ENCODE measurements at regions not wholly inside any gene's neighbourhood (a gene's known extent, or its start where the extent isn't known, plus 50 kb on each side); places are given as distances from the start of the nearest gene placed in this dataset.

DNA sequence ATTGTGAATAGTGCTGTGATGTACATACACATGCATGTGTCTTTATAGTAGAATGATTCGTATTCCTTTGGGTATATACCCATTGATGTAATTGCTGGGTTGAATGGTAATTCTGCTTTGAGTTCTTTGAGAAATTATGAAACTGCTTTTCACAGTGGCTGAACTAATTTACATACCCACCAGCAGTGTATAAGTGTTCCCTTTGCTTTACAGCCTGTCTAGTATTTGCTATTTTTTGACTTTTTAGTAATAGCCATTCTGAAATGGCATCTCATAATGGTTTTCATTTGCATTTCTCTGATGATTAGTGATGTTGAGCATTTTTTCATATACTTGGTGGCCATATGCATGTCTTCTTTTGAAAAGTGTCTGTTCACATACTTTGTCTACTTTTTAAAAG, 54.5 kb upstream of the FAM78B start:
- no peak for DNase-seq (ENCODE audit: low read depth, low spot score)

DNA sequence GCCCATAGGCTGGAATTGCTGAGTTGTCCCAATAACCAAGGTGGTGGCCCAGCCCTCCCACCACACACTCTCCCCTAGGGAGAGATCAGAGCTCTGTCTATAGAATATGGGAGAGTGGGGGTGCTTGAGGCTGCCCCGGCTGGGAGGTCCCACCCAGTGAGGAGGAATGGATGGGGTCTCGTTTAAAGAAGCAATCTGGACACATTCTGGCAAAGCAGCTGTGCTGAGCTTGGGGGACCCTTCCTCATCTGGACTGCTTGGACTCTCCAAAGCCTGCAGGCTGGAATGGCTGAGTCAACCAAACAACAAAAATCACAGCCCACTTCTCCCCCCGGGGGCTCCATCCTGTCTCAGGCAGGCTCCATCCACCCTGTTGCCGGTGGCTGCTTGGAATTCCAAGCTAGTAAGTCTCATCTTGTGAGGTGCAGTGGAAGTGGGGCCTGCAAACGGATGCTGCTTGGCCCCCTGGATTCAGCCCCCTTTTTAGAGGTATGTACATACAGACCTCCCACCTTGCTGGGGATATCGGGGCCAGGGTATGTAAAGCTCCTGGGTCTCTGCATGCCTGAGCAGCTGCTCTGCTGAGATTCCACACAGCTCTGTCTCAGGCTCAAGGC, 67.1 kb upstream of the FAM78B start:
- DNase-seq (ENCODE audit: low read depth, low spot score): no peak

DNA sequence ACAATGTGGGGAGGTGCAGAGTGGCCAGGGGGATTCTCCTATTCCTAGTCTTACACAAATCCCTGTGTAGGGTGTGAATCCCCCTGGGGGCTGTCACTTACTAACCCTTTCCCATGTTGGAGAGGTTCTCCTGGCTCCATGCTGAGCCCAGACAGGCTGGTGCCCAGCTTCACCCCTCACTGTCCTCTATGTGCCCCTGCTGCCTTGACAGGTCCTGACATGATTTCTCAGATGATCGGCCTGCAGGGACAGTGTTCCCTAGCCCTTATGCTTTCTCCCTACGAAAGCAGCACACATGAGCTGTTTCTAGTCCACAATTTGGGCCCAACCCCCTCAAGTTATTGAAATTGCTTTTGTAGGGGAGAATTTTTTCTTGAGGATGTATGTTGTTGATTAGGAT, 68.9 kb upstream of the FAM78B start:
- no peak for DNase-seq (ENCODE audit: low read depth, low spot score)

DNA sequence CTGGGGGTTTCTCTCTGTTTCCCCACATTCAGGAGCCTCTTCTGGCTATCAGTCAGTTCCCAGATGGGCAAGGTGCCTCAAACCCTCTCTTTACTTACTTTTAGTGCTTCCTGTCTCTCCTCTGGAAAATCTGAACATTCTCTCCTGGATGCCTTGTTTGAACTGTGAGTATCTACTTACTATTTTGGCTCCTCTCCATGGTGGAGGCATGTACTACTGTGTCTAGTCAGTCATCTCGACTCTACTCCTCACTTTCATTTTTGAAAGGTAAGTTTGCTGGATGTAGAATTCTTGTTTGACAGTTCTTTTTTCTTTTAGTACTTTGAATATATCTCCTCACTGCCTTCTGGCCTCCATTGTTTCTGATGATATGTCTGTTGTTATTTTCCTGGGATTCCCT, 70.9 kb upstream of the FAM78B start:
- DNase-seq (ENCODE audit: low read depth, low spot score): no peak

DNA sequence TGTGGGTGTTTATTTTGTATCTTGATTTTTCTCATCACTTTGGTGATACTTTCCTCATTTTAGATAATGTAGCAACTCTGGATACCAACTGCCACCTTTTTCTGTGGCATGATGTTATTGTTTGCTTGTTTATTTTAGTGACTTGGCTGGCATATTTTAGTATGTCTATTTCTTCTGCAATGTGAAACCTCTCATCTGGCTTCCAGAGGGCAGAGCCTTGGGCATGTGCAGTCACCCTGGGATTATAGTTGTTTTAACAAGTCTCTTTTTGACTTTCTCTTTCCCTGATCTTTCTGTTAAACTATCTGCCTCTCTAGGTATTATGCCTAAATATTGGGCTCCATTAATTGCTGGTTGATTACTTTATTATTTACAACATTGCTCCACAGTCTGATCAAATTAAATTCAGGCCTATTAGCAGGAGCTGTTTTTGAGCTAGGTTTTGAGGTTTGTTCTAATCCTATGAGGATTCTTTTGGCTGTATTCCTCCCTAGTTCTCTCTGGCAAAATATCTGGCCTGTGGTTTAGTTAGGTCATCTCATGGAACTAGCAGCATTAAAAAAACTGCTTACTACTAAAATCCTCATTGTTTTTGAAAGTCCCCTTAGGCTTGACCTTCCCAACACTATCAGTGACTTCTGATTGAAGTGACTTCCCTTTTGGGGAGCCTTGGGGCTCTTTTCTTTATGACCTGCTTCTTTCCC, 86.4 kb upstream of the FAM78B start:
- DNase-seq (ENCODE audit: low read depth, low spot score): no peak

DNA sequence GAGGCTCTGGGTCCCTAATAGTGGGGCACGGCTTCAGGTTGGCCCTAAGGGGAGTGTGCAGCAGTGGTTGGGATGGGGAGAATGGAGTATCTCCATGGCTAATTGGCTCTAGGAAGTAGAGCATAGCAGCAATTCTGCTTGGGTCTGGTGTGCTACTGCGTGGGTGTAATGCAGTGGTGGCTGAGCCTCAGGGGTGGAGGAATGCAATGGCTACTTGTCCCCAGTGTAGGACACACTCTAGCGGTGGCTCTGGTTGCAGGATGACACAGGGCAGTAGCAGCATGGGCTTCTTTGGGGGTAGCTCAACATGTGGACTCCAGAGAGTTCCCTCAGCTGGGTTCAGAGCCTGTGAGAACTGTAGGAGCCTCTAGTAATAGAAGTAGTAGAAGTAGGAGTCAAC, 91.2 kb upstream of the FAM78B start:
- no peak for DNase-seq (ENCODE audit: low read depth, low spot score)

DNA sequence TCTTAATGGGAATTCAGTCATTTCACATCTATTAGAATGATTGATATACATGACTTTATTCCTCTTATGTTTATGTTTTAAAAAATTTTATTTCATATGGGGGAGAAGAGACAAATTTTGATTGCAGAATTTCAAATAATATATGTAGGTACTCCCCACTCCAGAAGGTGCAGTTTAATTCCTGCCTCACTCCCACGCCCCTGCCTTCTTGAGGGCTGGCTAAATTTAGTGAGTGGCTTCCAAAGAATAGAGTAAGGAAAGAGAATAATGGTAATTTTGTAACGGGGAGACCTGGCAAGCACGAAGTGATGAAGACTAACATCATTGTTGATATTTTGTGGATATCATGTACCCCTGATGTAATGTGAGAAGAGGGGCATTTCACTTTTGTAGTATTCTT, 94.7 kb upstream of the FAM78B start:
- no peak for DNase-seq (ENCODE audit: low read depth, low spot score)

DNA sequence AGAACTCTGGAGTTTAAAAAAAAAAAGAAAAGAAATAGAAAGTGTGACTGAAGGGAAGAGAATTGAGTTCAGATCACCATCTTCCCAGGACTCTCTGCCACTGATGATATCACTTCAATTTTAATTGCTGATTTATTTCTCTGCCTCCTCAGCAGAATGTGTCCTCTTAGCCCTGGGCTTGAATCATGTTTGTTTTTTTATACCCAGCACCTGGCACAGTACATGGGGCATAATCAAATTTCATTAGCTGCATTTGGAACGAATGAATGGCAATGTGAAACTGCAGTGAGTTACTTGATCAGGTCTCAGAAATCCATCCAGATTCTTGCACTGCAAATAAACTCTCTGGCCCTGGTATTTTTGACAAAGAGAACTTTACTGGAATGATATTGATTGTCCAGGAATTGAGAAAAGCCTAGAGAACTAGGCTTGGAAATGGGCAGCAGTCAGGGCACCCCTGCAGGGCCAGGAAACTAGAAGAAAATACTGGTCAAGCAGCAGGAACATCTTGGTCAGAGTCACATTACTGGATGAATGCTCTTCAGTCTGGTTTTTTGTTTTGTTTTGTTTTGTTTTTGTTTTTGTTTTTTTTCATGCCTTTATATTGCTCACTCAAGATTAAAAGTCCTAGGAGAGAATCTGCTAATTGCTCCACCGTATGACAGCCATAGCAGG, 103.8 kb upstream of the FAM78B start:
- no peak for DNase-seq (ENCODE audit: low read depth, low spot score)

DNA sequence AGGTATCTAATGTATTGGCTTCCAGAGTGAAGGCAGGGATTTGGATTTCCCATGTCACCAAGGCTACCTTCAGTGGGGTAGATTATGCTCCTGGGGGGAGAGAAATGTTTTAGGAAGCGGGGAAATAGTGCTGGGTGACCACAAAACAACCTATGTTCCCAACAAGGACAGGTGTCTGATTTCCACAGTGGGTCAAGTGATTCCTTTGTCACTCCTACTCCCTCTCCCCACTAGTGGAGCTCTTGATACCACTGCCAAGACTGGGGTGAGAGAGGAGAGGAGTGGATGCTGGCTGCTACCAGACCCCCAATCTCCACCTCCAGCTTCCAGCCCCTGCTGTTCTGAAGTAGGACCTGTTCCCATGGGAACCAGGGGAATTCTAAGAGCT, 104.3 kb upstream of the FAM78B start:
- no peak for DNase-seq (ENCODE audit: low read depth, low spot score)

DNA sequence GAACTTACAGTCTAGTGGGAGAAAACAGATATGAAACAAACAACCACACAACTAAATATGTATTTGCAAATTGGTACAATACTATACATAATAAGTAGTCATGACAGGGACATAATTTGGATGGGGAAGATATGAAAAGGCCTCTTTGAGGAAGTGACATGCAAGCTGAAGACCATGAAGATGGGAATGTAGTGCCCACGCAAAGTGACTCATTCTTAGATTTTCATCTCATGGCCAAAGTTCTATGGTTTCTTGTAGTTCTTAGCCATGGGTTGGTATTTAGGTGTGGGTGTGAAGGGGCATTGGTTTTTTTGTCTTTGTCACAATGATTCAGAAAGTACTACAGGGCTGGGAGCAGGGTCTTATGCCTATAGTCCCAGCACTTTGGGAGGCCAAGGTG, 105.4 kb upstream of the FAM78B start:
- no peak for DNase-seq (ENCODE audit: low read depth, low spot score)

DNA sequence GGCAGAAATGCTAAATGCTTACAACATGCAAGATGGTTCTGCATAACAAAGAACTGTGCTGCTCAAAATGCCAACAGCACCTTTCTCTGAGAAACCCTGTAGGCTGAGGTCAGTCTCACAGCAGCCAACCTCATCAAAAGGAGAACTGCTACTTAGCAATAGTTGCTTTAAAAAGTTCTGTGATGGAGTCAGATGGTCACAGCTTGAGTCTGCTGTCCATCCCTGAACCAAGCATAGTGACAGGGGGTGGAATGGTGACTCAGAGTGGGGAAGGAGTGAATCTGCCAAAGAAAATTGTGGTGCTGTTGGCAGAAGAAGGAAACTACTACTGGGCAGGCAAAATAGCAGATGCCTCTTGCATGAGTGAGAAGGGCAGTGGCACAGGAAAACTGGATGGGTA, 106.0 kb upstream of the FAM78B start:
- no peak for DNase-seq (ENCODE audit: low read depth, low spot score)

DNA sequence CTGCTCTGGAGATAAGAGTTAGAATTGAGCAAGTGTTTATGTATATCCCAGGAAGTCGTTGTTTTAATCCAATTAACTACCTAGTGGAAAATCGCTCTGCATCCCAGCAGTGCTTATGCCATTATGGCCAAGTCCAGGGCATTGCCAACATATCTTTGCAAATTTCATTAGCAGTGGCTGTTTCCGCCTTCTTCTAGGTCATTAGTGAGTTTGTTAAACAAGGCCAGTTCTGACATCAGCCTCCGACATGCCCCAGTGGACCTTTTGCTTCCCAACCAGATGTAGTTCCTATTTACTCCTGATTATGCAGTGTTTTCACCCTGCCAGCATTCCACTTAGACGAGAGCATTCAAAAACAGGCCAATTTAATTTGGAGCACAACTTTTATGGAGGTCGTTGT, 106.8 kb upstream of the FAM78B start:
- no peak for DNase-seq (ENCODE audit: low read depth, low spot score)

DNA sequence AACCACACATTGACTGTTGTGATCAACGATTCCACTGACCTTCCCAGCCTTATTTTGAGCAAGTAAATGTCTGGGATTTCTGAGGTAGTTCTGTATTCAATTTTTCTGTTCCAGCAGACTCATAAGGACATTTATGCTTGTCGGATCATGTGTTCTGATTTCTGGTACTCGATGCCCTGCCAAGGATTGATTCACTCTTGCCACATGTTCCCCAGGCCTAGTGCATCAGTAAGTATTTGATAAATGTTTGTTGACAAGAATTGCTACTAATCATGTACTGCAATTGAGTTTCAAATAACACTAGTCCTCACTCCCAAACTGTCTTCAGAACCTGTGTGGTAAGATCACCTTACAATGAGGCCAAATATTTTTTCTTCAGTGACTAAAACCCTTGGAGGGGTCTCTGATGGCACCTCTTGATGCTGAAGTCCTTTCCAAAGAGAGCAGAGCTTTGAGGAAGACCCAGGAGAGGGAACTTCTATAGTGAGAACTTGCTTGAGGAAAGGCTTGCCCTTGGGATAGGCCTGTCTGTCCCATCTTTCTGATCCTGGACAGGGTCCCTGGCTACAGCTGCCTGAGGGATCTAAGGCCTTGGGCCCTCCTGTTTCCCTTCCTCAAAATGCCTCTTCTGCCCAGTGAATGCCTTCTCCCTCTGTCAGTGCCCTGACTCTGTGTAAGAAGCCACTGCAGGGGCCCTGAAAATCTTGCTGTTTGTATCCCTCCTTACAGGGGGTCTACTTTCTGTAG, 115.8 kb upstream of the FAM78B start:
- DNase-seq (ENCODE audit: low read depth, low spot score): no peak

DNA sequence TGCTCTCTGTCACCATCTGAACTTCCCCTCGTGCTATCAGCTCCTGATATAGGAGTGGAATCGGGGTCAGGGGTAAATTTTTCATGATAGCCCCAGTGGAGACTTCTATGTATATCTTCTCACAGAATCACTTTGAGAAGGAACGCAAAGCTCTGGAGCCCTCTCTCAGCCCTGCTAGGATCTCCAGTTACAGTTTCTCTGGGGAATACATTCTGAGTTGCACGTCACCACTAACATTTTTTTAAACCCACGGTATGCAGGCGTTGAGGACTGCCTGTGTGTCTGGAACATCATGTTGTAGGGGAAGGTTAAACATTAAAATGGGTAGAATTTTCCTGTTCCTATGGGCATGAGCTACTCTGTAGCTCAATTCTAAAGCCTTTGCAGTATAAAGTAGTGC, 116.4 kb upstream of the FAM78B start:
- DNase-seq (ENCODE audit: low read depth, low spot score): no peak

DNA sequence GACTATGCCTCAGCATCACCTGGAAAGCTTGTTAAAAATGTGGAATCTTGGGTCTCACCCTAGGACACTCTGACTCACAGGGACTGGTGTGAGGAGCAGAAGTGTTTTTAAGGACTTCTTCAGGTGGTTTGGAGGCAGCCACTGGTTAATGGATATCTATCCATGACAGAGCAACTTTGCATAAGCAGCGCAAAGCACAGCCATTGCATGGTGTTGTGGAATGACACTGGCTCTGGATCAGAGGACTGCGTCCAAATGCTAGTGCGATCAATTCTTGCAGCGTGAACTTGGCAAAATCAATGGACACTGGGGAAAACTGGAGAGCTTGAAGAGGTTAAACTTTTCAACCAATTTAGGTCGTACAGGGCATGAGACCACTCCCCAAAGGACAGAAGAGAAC, 116.8 kb upstream of the FAM78B start:
- no peak for DNase-seq (ENCODE audit: low read depth, low spot score)

DNA sequence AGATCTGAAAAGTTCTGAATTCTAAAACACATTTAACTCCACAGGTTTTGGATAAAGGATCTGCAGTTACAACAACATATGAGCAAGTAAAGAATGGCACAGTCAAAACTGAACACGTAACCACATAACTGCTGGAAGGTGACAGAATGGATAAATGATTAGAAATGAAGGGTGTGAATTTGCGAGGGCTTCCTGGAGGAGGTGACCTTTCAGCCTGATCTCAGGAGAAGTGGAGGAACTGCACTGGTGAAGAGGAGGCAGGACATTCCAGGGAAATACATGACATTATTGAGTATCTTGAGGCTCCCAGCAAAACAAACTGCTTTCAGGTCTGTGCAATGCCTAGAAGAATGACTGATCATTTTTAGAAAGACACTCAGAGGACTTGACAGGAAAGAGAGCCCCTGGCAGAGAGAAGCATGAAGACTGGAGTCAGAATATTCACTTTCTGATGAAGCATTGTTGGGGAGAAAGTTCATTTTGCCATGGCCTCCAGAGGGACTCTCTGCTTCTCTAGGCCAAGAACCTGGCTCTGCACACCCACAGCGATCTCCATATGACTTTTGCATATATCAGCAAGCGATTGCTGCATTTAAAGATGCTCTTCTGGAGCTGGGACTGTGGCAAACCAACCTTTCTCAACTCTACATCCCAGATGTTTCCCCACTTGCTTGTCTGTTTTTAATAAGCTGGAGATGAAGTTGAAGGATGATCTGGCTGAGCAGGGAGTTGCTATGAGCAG, 122.7 kb upstream of the FAM78B start:
- DNase-seq (ENCODE audit: low read depth, low spot score): no peak

DNA sequence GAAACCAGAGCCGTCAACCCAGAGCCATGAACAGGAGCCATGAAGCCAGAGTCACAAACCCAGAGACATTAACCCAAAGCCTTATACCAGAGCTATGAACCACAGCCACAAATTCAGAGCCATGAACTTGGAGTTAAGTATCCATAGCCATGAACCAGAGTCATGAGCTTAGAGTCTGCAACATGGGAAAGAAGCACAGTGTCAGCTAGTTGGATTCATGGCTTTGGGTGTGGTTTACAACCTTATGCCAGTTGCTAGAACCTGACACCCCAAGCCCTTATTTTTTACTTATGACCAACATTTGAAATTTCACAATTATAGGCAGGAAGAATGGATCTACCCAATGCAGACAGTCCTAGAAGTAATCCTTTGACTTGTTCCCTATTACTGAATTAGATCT, 128.9 kb upstream of the FAM78B start:
- DNase-seq (ENCODE audit: low read depth, low spot score): no peak

DNA sequence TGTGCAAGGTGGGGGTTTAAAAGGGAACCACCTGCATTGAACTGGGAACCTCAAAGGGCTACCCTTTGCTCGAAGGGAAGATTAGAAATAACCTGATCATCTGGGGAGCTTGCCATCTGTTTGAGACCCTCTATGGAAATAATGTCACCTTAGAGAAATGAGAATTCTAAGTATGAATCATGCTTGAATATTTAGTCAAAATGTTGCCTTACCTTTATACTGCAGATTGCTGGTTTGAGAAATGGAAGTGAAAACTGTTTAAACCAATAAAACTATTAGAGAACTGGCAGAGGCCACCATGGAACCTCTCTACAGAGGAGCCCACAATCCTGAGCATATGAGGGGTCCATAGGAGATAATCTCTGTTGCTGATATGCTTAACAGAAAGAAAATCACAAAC, 131.2 kb upstream of the FAM78B start:
- DNase-seq (ENCODE audit: low read depth, low spot score): no peak

DNA sequence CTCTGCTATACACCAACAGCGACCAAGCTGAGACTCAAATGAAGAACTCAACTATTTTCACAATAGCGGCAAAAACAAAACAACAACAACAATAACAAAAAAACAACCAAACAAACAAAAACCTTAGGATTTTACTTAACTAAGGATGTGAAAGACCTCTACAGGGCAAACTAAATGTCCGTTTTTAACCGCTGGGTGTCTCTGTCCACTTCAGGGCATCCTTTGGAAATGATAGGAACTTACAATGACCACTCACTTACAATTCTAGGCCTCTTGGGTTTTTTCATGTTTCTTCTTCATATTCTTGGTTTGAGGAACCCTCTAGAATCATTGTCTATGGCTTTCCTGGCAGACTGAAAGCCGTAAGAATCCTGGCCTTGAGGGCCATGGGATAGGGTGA, 134.0 kb upstream of the FAM78B start:
- no peak for DNase-seq (ENCODE audit: low read depth, low spot score)

DNA sequence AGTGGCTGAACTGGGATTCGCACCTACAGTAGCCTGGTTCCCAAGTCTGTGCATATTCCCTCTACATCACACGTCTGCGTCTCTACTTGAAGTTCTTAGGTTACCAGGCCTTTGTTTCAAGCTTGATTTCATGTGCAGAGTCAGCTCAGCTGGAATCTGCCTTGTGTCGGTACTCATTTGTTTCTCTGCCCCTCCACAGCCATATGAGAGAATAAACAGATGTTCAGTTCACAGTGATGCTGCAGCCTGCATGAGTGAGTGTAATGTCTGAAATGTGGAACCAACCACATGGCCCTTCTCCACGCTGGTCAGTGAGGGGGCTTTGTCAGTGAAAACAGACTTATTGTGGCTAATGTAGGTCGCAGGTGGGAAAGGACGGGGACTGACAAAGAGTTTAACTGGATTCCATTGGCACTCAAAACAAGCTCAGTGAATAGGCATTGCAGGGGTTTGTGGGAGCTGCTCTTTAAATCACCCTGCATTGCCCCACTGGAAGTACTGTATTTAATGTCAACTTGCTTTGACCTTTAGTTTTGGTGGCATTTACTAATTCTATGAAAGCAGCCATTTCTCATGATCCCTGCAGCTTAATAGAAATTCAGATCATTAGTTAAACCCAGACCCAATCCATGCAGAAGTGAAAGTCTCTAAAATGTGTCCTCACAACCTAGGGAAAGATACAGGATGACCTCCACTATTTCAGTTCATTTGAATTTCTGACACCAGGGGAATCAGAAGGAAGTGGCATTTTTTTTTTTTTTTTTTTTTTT, 136.4 kb upstream of the FAM78B start:
- DNase-seq (ENCODE audit: low read depth, low spot score): no peak

DNA sequence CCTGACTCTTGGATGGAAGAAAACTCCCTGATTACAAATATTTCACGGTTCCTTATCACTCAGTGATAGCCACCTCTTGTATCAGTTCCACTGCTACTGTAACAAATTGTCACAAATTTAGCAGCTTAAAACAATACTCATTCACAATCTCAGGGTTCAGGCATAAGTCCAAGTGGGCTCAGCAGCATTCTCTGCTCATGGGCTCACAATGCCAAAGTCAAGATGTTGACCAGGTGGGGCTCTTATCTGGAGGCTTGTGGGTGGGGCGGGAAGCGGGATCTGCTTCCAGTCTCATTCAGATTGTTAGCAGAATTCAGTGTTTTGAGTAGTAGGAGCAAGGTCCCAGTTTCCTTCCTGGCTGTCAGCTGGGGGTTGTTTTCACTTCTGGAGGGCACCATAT, 137.3 kb upstream of the FAM78B start:
- no peak for DNase-seq (ENCODE audit: low read depth, low spot score)
